SK-N-SH treated with all-trans-retinoic acid at 6 μM for 48 hours (cell line): ENCODE measurements at regions not wholly inside any gene's neighbourhood (a gene's known extent, or its start where the extent isn't known, plus 50 kb on each side); places are given as distances from the start of the nearest gene placed in this dataset.
A peak's percentile ranks its signal among the peaks of the same experiment; 100 is the strongest.

Experiments
- ATAC-seq: fragments of 200-7000 bp; cut with Tn5 transposase; 3 replicates; pipeline ENCODE4 v1.9.1; 2020; ENCODE audit warnings: mild to moderate bottlenecking, moderate library complexity
- ARNTL ChIP-seq: fragments of 450-650 bp; formaldehyde crosslinking; IDR thresholded peaks from 2 replicates; pipeline ENCODE4 v1.5.0; 2020; ENCODE audit warnings: low read depth, mild to moderate bottlenecking, moderate library complexity, borderline replicate concordance
- BACH2 ChIP-seq: fragments of 250-450 bp; sonication (Bioruptor Pico); IDR thresholded peaks from 2 replicates; pipeline ENCODE4 v1.9.0; 2021; ENCODE audit warnings: mild to moderate bottlenecking, borderline replicate concordance
- CREB5 ChIP-seq: fragments of 250-450 bp; sonication (Bioruptor Pico); IDR thresholded peaks from 2 replicates; pipeline ENCODE4 v1.5.1; 2020; ENCODE audit warnings: low read depth, mild to moderate bottlenecking, moderate library complexity
- CSRNP3 ChIP-seq: fragments of 250-450 bp; sonication (Bioruptor Pico); IDR thresholded peaks from 2 replicates; pipeline ENCODE4 v1.5.1; 2021; ENCODE audit warnings: mild to moderate bottlenecking, moderate library complexity
- ESRRG ChIP-seq: fragments of 250-450 bp; sonication (Bioruptor Pico); IDR thresholded peaks from 2 replicates; pipeline ENCODE4 v1.6.1; 2021; ENCODE audit warnings: mild to moderate bottlenecking
- GLIS3 ChIP-seq: fragments of 250-450 bp; sonication (Bioruptor Pico); IDR thresholded peaks from 2 replicates; pipeline ENCODE4 v1.5.0; 2020; ENCODE audit warnings: mild to moderate bottlenecking, moderate library complexity
- ISL1 ChIP-seq: fragments of 250-450 bp; sonication (Bioruptor Pico); IDR thresholded peaks from 2 replicates; pipeline ENCODE4 v2.1.2; 2022; ENCODE audit warnings: mild to moderate bottlenecking, moderate library complexity
- OSR1 ChIP-seq: fragments of 250-450 bp; sonication (Bioruptor Pico); IDR thresholded peaks from 2 replicates; pipeline ENCODE4 v1.8.0; 2022; ENCODE audit warnings: moderate library complexity, mild to moderate bottlenecking, inconsistent platforms
- PATZ1 ChIP-seq: fragments of 250-450 bp; sonication (Bioruptor Pico); IDR thresholded peaks from 2 replicates; pipeline ENCODE4 v1.8.0; 2020; ENCODE audit warnings: mild to moderate bottlenecking, moderate library complexity, borderline replicate concordance
- POU6F1 ChIP-seq: fragments of 250-450 bp; sonication (Bioruptor Pico); IDR thresholded peaks from 2 replicates; pipeline ENCODE4 v1.8.0; 2021; ENCODE audit warnings: low read depth, mild to moderate bottlenecking, moderate library complexity, borderline replicate concordance
- RARB ChIP-seq: fragments of 250-450 bp; sonication (Bioruptor Pico); IDR thresholded peaks from 2 replicates; pipeline ENCODE4 v1.8.0; 2021; ENCODE audit warnings: mild to moderate bottlenecking, moderate library complexity
- SNAI2 ChIP-seq: fragments of 250-450 bp; sonication (Bioruptor Pico); IDR thresholded peaks from 2 replicates; pipeline ENCODE4 v1.5.0; 2020; ENCODE audit warnings: mild to moderate bottlenecking, moderate library complexity
- TCF4 ChIP-seq: fragments of 250-450 bp; sonication (Bioruptor Pico); IDR thresholded peaks from 2 replicates; pipeline ENCODE4 v1.8.0; 2021; ENCODE audit warnings: mild to moderate bottlenecking, moderate library complexity, borderline replicate concordance
- TOX ChIP-seq: fragments of 250-450 bp; sonication (Bioruptor Pico); IDR thresholded peaks from 2 replicates; pipeline ENCODE4 v1.8.0; 2021; ENCODE audit warnings: mild to moderate bottlenecking, moderate library complexity, borderline replicate concordance
- TSHZ2 ChIP-seq: fragments of 250-450 bp; sonication (Bioruptor Pico); IDR thresholded peaks from 2 replicates; pipeline ENCODE4 v1.5.0; 2020; ENCODE audit warnings: mild to moderate bottlenecking, moderate library complexity
- ZC3H10 ChIP-seq: fragments of 250-450 bp; sonication (Bioruptor Pico); IDR thresholded peaks from 2 replicates; pipeline ENCODE4 v1.5.1; 2021; ENCODE audit warnings: mild to moderate bottlenecking, moderate library complexity
- ZFP3 ChIP-seq: fragments of 250-450 bp; sonication (Bioruptor Pico); IDR thresholded peaks from 2 replicates; pipeline ENCODE4 v1.5.0; 2020; ENCODE audit warnings: mild to moderate bottlenecking, moderate library complexity
- ZFP30 ChIP-seq: fragments of 450-650 bp; formaldehyde crosslinking; IDR thresholded peaks from 2 replicates; pipeline ENCODE4 v1.5.0; 2022; ENCODE audit warnings: mild to moderate bottlenecking, moderate library complexity
- ZNF565 ChIP-seq: fragments of 450-650 bp; formaldehyde crosslinking; conservative IDR thresholded peaks from 2 replicates; pipeline ENCODE4 v1.5.0; 2020; ENCODE audit warnings: low read depth, mild to moderate bottlenecking, moderate library complexity
- ZNF70 ChIP-seq: fragments of 450-650 bp; formaldehyde crosslinking; IDR thresholded peaks from 2 replicates; pipeline ENCODE4 v1.5.0; 2020; ENCODE audit warnings: mild to moderate bottlenecking, moderate library complexity
- ZNF8 ChIP-seq: fragments of 450-650 bp; formaldehyde crosslinking; IDR thresholded peaks from 2 replicates; pipeline ENCODE4 v1.5.0; 2020; ENCODE audit warnings: mild to moderate bottlenecking, moderate library complexity

- ATAC-seq = peak; percentile 41; the same call in 2 of the 3 replicates
- no peak for TF ChIP-seq PATZ1 (CRISPR knock-in tag)
- TF ChIP-seq ISL1 (CRISPR knock-in tag) = no peak
- no peak for TF ChIP-seq ZNF565 (CRISPR knock-in tag)
- TF ChIP-seq RARB = no peak
- no peak for TF ChIP-seq CSRNP3 (CRISPR knock-in tag)
- TF ChIP-seq ZC3H10 (CRISPR knock-in tag) = no peak
- TF ChIP-seq ARNTL = no peak
- TF ChIP-seq TOX (CRISPR knock-in tag) = no peak
- TF ChIP-seq POU6F1 (CRISPR knock-in tag) = no peak
- no peak for TF ChIP-seq TSHZ2 (CRISPR knock-in tag)
- no peak for TF ChIP-seq OSR1 (CRISPR knock-in tag)
- TF ChIP-seq CREB5 = no peak
- no peak for TF ChIP-seq GLIS3 (CRISPR knock-in tag)
- no peak for TF ChIP-seq ZFP3
- no peak for TF ChIP-seq ZNF8 (CRISPR knock-in tag)
- TF ChIP-seq ZNF70 (CRISPR knock-in tag) = no peak
- TF ChIP-seq SNAI2 (CRISPR knock-in tag) = no peak
- TF ChIP-seq ESRRG (CRISPR knock-in tag) = no peak
- no peak for TF ChIP-seq ZFP30 (CRISPR knock-in tag)
- TF ChIP-seq TCF4 (CRISPR knock-in tag) = no peak
- TF ChIP-seq, all 23 proteins: peak for 0
Observed at GRCh38 chr6:119628691-119629594, 279.4 kb upstream of the MAN1A1 start.

- TF ChIP-seq ZFP30 (CRISPR knock-in tag) (no peak), BACH2 (no peak), TOX (CRISPR knock-in tag) (no peak), ARNTL (no peak), OSR1 (CRISPR knock-in tag) (no peak), ZFP3 (no peak), RARB (no peak)
- peak; percentile 76 for ATAC-seq
Observed at GRCh38 chr6:119627908-119628669, 278.5 kb upstream of the MAN1A1 start.
